K562 (cell line): ENCODE measurements at regions not wholly inside any gene's neighbourhood (a gene's known extent, or its start where the extent isn't known, plus 50 kb on each side); places are given as distances from the start of the nearest gene placed in this dataset.
"Not testable (repeated sequence)": the region's sequence is repeated elsewhere in the genome, so short reads cannot be mapped to it uniquely, and the experiment has no call there.

Experiments
- ATAC-seq: fragments of 200-7000 bp; cut with Tn5 transposase; 3 replicates; pipeline ENCODE4 v1.9.1; 2020; ENCODE audit warnings: moderate library complexity
- BruUV-seq: library from RNA; stranded (reverse); fragments of 400-500 nt; replicated peaks from 2 replicates; lab custom pipeline; 2021; lab: Mats Ljungman, UMichigan
- CTCF ChIA-PET: fragments of 300-600 bp; formaldehyde crosslinking; extraction: SDS; loops from one replicate; lab custom pipeline; 2021; ENCODE audit warnings: low intra/inter-chr PET ratio; lab: Yijun Ruan, JAX
- POLR2A ChIA-PET: fragments of 300-600, 350-650 bp; sonication (Branson Sonifier 250); formaldehyde crosslinking; extraction: SDS; loops from one replicate; lab custom pipeline; 2021; ENCODE audit warnings: antibody characterized with exemption, inconsistent platforms; lab: Yijun Ruan, JAX
- DNase-seq, 4 experiments: peaks; one replicate each; pipeline versions ENCODE4 v3.0.0 to v3.0.0-alpha.2; 2011 to 2018; ENCODE audit warnings: low spot score in 3 of 4, mixed read lengths in 3 of 4; ENCODE audit errors: extremely low read depth in 1 of 4
- FAIRE-seq: peaks from 2 replicates; lab custom pipeline; 2011; peaks lifted over from hg19 to GRCh38; lab: Jason Lieb, UNC
- H2AFZ ChIP-seq: 2 replicates; pipeline ENCODE4 v1.6.0; 2011; ENCODE audit warnings: low read depth, low read length, control low read depth, inconsistent platforms
- H3K27ac ChIP-seq: fragments of 200-600 bp; 3 replicates; pipeline ENCODE4 v1.8.0; 2011; ENCODE audit warnings: low read depth, mild to moderate bottlenecking, control low read depth, inconsistent platforms, low read length, moderate library complexity, mixed read lengths; ENCODE audit errors: extremely low read depth
- H3K27me3 ChIP-seq, 2 experiments: fragments of 300-600 bp in 1 of 2; 2 replicates in 1 of 2; 3 replicates in 1 of 2; pipeline versions ENCODE4 v1.6.0 to v1.8.0; 2011; ENCODE audit warnings: inconsistent platforms in 2 of 2, low read length in 2 of 2, mild to moderate bottlenecking in 1 of 2, mixed read lengths in 1 of 2, moderate library complexity in 1 of 2; ENCODE audit not compliant: control insufficient read depth in 2 of 2, insufficient read depth in 2 of 2
- H3K36me3 ChIP-seq: fragments of 300-600 bp; 3 replicates; pipeline ENCODE4 v1.8.0; 2011; ENCODE audit warnings: mild to moderate bottlenecking, low read length, inconsistent platforms; ENCODE audit not compliant: control insufficient read depth, insufficient read depth
- H3K4me1 ChIP-seq, 2 experiments: fragments of 200-600 bp in 1 of 2; replicated peaks in 1 of 2; 2 replicates in 1 of 2; 3 replicates in 1 of 2; pipeline versions ENCODE4 v1.5.1 to v1.8.0; 2011; ENCODE audit warnings: inconsistent platforms in 2 of 2, low read length in 2 of 2, mild to moderate bottlenecking in 1 of 2, mixed read lengths in 1 of 2, moderate library complexity in 1 of 2; ENCODE audit not compliant: control insufficient read depth in 2 of 2, insufficient read depth in 2 of 2
- H3K4me2 ChIP-seq: 2 replicates; pipeline ENCODE4 v1.6.1; 2011; ENCODE audit warnings: low read length, control low read depth, inconsistent platforms, mixed read lengths; ENCODE audit not compliant: insufficient read depth
- H3K4me3 ChIP-seq: fragments of 200-600 bp; sonication (generic), shearing (Covaris generic); 2 replicates; pipeline ENCODE4 v1.5.1; 2016; ENCODE audit warnings: control low read depth, inconsistent platforms
- H3K79me2 ChIP-seq: fragments of 200-600 bp; 3 replicates; pipeline ENCODE4 v1.8.0; 2011; ENCODE audit warnings: low read length, inconsistent platforms; ENCODE audit not compliant: control insufficient read depth, insufficient read depth
- H3K9ac ChIP-seq, 2 experiments: 2 replicates each; pipeline versions ENCODE4 v1.6.0 to v1.6.1; 2011; ENCODE audit warnings: low read depth in 2 of 2, low read length in 2 of 2, control low read depth in 1 of 2, inconsistent platforms in 1 of 2, mild to moderate bottlenecking in 1 of 2, mixed read lengths in 1 of 2; ENCODE audit not compliant: insufficient read depth in 1 of 2
- H3K9me1 ChIP-seq: one replicate; pipeline ENCODE4 v1.6.0; 2011; ENCODE audit warnings: inconsistent platforms, mild to moderate bottlenecking, low read length, moderate library complexity; ENCODE audit not compliant: control insufficient read depth, insufficient read depth
- H3K9me3 ChIP-seq: replicated peaks from 2 replicates; pipeline ENCODE4 v1.5.1; 2011; ENCODE audit warnings: low read depth, low read length, inconsistent platforms; ENCODE audit not compliant: control insufficient read depth, insufficient read depth
- H4K20me1 ChIP-seq: replicated peaks from 2 replicates; pipeline ENCODE4 v1.6.1; 2011; ENCODE audit warnings: low read length, inconsistent platforms, mixed read lengths; ENCODE audit not compliant: control insufficient read depth, insufficient read depth
- RAD51 ChIP-seq: fragments of 450-650 bp; IDR thresholded peaks from 2 replicates; pipeline ENCODE4 v1.7.1; 2016; ENCODE audit warnings: low read depth, mild to moderate bottlenecking, borderline replicate concordance
- SETDB1 ChIP-seq: IDR thresholded peaks from one replicate; pipeline ENCODE4 v1.6.1; 2012; ENCODE audit warnings: low read length, control low read depth, inconsistent platforms
- ZNF12 ChIP-seq: sonication (generic); formaldehyde crosslinking; IDR thresholded peaks from 2 replicates; pipeline ENCODE4 v1.4.0; 2020; ENCODE audit warnings: mild to moderate bottlenecking, missing genetic modification reagents
- ZNF146 ChIP-seq: IDR thresholded peaks from one replicate; pipeline ENCODE4 v1.6.1; 2018; ENCODE audit warnings: missing compliant biosample characterization; ENCODE audit not compliant: unreplicated experiment
- ZNF431 ChIP-seq: sonication (generic); formaldehyde crosslinking; IDR thresholded peaks from 2 replicates; pipeline ENCODE4 v1.8.0; 2022; ENCODE audit warnings: mild to moderate bottlenecking, missing genetic modification reagents
- WGBS: fragments of 100-300 bp; shearing (Covaris generic); methylation state at CpG from one replicate; pipeline ENCODE4 v1.1.6; 2016; ENCODE audit warnings: low coverage, mixed read lengths; ENCODE audit not compliant: insufficient coverage; ENCODE audit errors: missing lambda C conversion rate; 5-methylcytosine and 5-hydroxymethylcytosine counted together
- in situ Hi-C: fragments of 300-500 bp; cut with MboI; formaldehyde crosslinking; loops from 4 replicates; pipeline ENCODE4 v1.15.0; 2018; ENCODE audit warnings: inconsistent platforms, mixed read lengths
- intact Hi-C: fragments of 100-400 bp; cut with micrococcal nuclease; formaldehyde crosslinking; loops from 2 replicates; pipeline ENCODE4 v1.14.2; 2022
- TF ChIP-seq, protein P1 (sequence below): fragments of 450-650 bp; formaldehyde crosslinking; IDR thresholded peaks from 2 replicates; pipeline ENCODE4 v1.4.0; 2020; ENCODE audit warnings: mild to moderate bottlenecking, mixed read lengths
- TF ChIP-seq, protein P2 (sequence below): sonication (generic); formaldehyde crosslinking; IDR thresholded peaks from 2 replicates; pipeline ENCODE4 v1.5.0; 2020; ENCODE audit warnings: missing genetic modification reagents
- TF ChIP-seq, protein P3 (sequence below): IDR thresholded peaks from 2 replicates; pipeline ENCODE4 v1.6.1; 2011; ENCODE audit warnings: borderline replicate concordance, low read depth, mild to moderate bottlenecking, moderate library complexity, low read length; ENCODE audit not compliant: insufficient read depth, poor library complexity, severe bottlenecking

DNA sequence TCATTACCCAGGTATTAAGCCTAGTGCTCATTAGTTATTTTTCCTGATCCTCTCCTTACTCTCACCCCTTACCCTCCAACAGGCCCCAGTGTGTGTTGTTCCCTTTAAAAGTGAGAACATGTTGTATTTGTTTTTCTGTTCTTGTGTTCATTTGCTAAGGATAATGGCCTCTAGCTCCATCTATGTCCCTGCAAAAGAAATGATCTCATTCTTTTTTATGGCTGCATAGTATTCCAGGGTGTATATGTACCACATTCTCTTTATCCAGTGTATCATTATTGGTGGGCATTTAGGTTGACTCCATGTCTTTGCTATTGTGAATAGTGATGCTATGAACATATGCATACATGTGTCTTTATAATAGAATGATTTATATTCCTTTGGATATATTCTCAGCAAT, 185.0 kb upstream of the SMIM30 start:
- H3K4me1 ChIP-seq, H2AFZ ChIP-seq, H3K36me3 ChIP-seq, H3K9me3 ChIP-seq, DNase-seq, BruUV-seq, H3K4me3 ChIP-seq, H3K27me3 ChIP-seq, CTCF ChIA-PET, H4K20me1 ChIP-seq, intact Hi-C loops, H3K27ac ChIP-seq, H3K9ac ChIP-seq, H3K9me1 ChIP-seq, in situ Hi-C loops, FAIRE-seq, H3K4me2 ChIP-seq, POLR2A ChIA-PET, H3K79me2 ChIP-seq, ATAC-seq: not testable (repeated sequence)
- TF ChIP-seq ZNF146 (CRISPR knock-in tag) = peak; percentile 84

DNA sequence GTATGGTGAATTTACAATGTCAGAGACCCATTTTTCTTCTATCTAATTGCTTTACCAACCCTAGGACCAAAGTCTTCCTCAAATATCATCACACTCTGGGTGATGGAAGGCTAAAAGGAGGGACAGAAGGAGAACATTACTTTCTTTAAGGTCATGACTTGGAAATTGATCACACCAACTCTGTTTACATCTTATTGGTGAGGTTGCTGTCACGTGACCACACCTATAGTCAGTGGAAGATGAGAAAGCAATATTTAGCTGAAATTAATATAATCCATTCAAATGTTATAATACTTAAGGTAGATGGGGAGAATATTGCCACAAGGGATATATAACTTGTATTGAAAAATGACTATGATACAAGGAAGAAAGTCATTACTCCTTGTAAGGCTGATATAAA, 183.6 kb upstream of the SMIM30 start:
- no peak overlapping the region for H3K27ac ChIP-seq
- H3K4me2 ChIP-seq = no peak overlapping the region
- CTCF ChIA-PET = no interaction called here
- no peaks in the 10 kb centered on the region; a peak in 1 of 5 replicates for H3K4me1 ChIP-seq
- H3K9me1 ChIP-seq = no peaks in the 10 kb centered on the region
- no peaks in the 10 kb centered on the region for H4K20me1 ChIP-seq
- in situ Hi-C loops = no loop called here
- TF ChIP-seq, protein P1, sequence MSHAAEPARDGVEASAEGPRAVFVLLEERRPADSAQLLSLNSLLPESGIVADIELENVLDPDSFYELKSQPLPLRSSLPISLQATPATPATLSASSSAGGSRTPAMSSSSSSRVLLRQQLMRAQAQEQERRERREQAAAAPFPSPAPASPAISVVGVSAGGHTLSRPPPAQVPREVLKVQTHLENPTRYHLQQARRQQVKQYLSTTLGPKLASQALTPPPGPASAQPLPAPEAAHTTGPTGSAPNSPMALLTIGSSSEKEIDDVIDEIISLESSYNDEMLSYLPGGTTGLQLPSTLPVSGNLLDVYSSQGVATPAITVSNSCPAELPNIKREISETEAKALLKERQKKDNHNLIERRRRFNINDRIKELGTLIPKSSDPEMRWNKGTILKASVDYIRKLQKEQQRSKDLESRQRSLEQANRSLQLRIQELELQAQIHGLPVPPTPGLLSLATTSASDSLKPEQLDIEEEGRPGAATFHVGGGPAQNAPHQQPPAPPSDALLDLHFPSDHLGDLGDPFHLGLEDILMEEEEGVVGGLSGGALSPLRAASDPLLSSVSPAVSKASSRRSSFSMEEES (CRISPR knock-in tag) = peak; percentile 92
- TF ChIP-seq ZNF431 (CRISPR knock-in tag) = no peak
- TF ChIP-seq ZNF12 = no peak
- TF ChIP-seq SETDB1 = no peak
- TF ChIP-seq, protein P2, sequence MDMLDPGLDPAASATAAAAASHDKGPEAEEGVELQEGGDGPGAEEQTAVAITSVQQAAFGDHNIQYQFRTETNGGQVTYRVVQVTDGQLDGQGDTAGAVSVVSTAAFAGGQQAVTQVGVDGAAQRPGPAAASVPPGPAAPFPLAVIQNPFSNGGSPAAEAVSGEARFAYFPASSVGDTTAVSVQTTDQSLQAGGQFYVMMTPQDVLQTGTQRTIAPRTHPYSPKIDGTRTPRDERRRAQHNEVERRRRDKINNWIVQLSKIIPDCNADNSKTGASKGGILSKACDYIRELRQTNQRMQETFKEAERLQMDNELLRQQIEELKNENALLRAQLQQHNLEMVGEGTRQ (CRISPR knock-in tag) = peak; percentile 34; the same call in 1 of the 2 replicates
- TF ChIP-seq RAD51 = peak; percentile 73
- TF ChIP-seq, protein P3, sequence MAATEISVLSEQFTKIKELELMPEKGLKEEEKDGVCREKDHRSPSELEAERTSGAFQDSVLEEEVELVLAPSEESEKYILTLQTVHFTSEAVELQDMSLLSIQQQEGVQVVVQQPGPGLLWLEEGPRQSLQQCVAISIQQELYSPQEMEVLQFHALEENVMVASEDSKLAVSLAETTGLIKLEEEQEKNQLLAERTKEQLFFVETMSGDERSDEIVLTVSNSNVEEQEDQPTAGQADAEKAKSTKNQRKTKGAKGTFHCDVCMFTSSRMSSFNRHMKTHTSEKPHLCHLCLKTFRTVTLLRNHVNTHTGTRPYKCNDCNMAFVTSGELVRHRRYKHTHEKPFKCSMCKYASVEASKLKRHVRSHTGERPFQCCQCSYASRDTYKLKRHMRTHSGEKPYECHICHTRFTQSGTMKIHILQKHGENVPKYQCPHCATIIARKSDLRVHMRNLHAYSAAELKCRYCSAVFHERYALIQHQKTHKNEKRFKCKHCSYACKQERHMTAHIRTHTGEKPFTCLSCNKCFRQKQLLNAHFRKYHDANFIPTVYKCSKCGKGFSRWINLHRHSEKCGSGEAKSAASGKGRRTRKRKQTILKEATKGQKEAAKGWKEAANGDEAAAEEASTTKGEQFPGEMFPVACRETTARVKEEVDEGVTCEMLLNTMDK = no peak
- no peaks in the 10 kb centered on the region for H3K9me3 ChIP-seq
- WGBS = 24% methylated on average over 1 of the region's 1 CpG
- no peak for DNase-seq
- no peaks in the 10 kb centered on the region for H3K79me2 ChIP-seq
- no peak for ATAC-seq
- H3K36me3 ChIP-seq = no peaks in the 10 kb centered on the region
- no peak overlapping the region for H3K4me3 ChIP-seq
- intact Hi-C loops = no loop called here
- no peak overlapping the region for H2AFZ ChIP-seq
- BruUV-seq = no TSS peak
- POLR2A ChIA-PET = no interaction called here
- H3K27me3 ChIP-seq = no peaks in the 10 kb centered on the region
- no peak for FAIRE-seq
- no peak overlapping the region for H3K9ac ChIP-seq
